ENCODE measurements at regions not wholly inside any gene's neighbourhood (a gene's known extent, or its start where the extent isn't known, plus 50 kb on each side); places are given as distances from the start of the nearest gene placed in this dataset.

- no peak overlapping the region for H2BK15ac ChIP-seq (ENCODE audit: low read depth, low read length)
- H3K4me1 ChIP-seq (ENCODE audit: insufficient read depth, low read length): no peaks in the 10 kb centered on the region
- no peak overlapping the region for H2AFZ ChIP-seq (ENCODE audit: low read length)
- H3K79me2 ChIP-seq (ENCODE audit: insufficient read depth, low read length): no peaks in the 10 kb centered on the region
- no peak overlapping the region for H2BK12ac ChIP-seq (ENCODE audit: insufficient read length, low read depth, low read length)
- no peak for DNase-seq
- Mint-ChIP-seq H3K4me3 (no peak overlapping the region), H3K27me3 (ENCODE audit: low read depth) (no peaks in the 10 kb centered on the region; the same call in 1 of the 2 replicates), H3K9me3 (no peaks in the 10 kb centered on the region), H3K4me1 (no peaks in the 10 kb centered on the region), H3K27ac (no peak overlapping the region), H3K36me3 (ENCODE audit: insufficient read depth in 1 of 3, low read depth in 3 of 3) (no peaks in the 10 kb centered on the region)
- H4K91ac ChIP-seq (ENCODE audit: insufficient read length, low read depth, low read length): no peak overlapping the region
- no peak overlapping the region for H2AK5ac ChIP-seq (ENCODE audit: insufficient read length, low read length)
- H3K27me3 ChIP-seq (ENCODE audit: insufficient read depth, low read length): no peaks in the 10 kb centered on the region
- no peak overlapping the region for H4K8ac ChIP-seq (replicated peaks; ENCODE audit: insufficient read length, low read depth, low read length)
- no peak overlapping the region for H2BK120ac ChIP-seq (ENCODE audit: low read depth, low read length, poor library complexity, severe bottlenecking)
- no peak overlapping the region for H3K4me2 ChIP-seq (ENCODE audit: insufficient read depth, insufficient read length, low read length)
- H2BK20ac ChIP-seq (ENCODE audit: low read depth, low read length, poor library complexity, severe bottlenecking): no peak overlapping the region
- TF ChIP-seq CTCF (conservative IDR thresholded peaks at IDR 0.05): no peak
- no peak overlapping the region for H2BK5ac ChIP-seq (ENCODE audit: insufficient read length, low read length)
- H3K9ac ChIP-seq (ENCODE audit: extremely low read depth, insufficient read length, low read length): no peak overlapping the region
- no peak overlapping the region for H3K4ac ChIP-seq (ENCODE audit: low read depth, low read length)
- no peak overlapping the region for H3T11ph ChIP-seq (ENCODE audit: low read length)
- no peak overlapping the region for H3K18ac ChIP-seq (ENCODE audit: insufficient read length, low read depth, low read length)
- H3K14ac ChIP-seq (ENCODE audit: insufficient read depth, low read length): no peak overlapping the region
- H4K5ac ChIP-seq (ENCODE audit: insufficient read length, low read depth, low read length): no peak overlapping the region
- H3K23me2 ChIP-seq (ENCODE audit: insufficient read length, low read depth, low read length, poor library complexity, severe bottlenecking): no peaks in the 10 kb centered on the region
- no peak overlapping the region for H3K56ac ChIP-seq (ENCODE audit: insufficient read length, low read depth, low read length)
- H3K9me3 ChIP-seq (ENCODE audit: control insufficient read depth, low read depth, low read length): no peaks in the 10 kb centered on the region
- no peak overlapping the region for H3K23ac ChIP-seq (ENCODE audit: insufficient read length, low read depth, low read length)
- WGBS (ENCODE audit: extremely low coverage, insufficient read length, low lambda C conversion rate): no CpG with 5 or more reads among the region's 1 CpG
- no peaks in the 10 kb centered on the region for H3K79me1 ChIP-seq (ENCODE audit: insufficient read depth, low read depth, low read length, poor library complexity, severe bottlenecking)
- H3K27ac ChIP-seq (ENCODE audit: insufficient read length, low read depth, low read length): no peak overlapping the region
- no peaks in the 10 kb centered on the region for H4K20me1 ChIP-seq (ENCODE audit: control insufficient read depth, insufficient read depth, insufficient read length)
These were observed 163.5 kb upstream of the POU5F2 start for GRCh38 chr5:93904917-93905316.

Measured in H9 (cell line).